HG02623 (cell line): ENCODE measurements at regions not wholly inside any gene's neighbourhood (a gene's known extent, or its start where the extent isn't known, plus 50 kb on each side); places are given as distances from the start of the nearest gene placed in this dataset.
"Not testable (repeated sequence)": the region's sequence is repeated elsewhere in the genome, so short reads cannot be mapped to it uniquely, and the experiment has no call there.

Experiments used
- ATAC-seq: cut with Tn5 transposase; IDR thresholded peaks from one replicate; pipeline ENCODE4 v1.9.1; 2021; ENCODE audit warnings: moderate library complexity; ENCODE audit not compliant: unreplicated experiment

- ATAC-seq: no peak
Observed at GRCh38 chr4:136001791-136002190, 1530.5 kb downstream of the PCDH18 start.

GRCh38 chr4:136000246-136000645, 1532.0 kb downstream of the PCDH18 start:
- no peak for ATAC-seq

DNA sequence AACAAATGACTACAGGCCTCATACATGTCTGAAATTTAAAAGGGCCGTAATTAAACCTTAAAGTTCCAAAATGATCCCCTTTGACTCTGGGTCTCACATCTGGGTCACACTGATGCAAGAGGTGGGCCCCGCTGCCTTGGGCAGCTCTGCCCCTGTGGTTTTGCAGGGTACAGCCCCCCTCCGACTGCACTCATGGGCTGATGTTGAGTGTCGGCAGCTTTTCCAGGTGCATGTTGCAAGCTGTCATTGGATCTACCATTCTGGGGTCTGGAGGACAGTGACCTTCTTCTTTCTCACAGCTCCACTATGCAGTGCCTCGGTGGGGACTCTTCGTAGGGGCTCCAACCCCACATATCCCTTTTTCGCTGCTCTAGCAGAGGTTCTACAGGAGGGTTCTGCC, 1537.9 kb downstream of the PCDH18 start:
- no peak for ATAC-seq

DNA sequence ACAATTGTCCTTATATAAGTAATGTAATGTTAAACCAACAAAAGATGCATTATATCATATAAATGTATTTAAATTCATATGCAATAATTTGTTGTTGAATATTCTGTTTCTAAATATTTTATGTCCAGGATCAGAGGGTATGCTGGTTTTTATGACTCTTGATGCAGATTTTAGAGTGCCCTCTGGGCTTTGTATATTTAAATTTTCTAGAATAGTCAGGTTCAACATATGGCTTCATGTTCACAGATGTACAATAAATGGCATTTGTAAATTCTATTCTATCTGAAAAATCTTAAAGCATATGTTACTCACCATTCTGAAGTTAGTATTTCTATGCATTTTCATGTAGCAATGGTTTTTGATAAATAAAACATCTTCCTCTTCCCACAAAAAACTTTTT, 1555.4 kb downstream of the PCDH18 start:
- ATAC-seq: no peak

DNA sequence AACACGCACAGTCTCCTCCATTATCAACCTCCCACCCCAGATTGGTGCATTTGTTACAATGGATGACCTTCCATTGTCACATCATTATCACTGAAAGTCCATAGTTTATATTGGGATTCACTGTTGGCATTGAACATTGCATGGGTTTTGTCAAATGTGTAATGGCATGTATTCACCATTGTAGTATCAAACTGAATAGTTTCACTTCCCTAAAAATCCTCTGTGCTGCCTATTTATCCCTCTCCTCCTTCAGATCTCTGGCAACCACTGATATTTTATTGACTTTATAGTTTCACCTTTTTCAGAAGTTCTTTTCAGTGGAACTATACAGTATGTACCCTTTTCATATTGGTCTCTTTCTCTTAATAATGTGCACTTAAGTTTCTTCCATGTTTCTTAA, 1565.4 kb downstream of the PCDH18 start:
- no peak for ATAC-seq

- no peak for ATAC-seq
Observed at GRCh38 chr4:135963009-135963408, 1569.3 kb downstream of the PCDH18 start.

DNA sequence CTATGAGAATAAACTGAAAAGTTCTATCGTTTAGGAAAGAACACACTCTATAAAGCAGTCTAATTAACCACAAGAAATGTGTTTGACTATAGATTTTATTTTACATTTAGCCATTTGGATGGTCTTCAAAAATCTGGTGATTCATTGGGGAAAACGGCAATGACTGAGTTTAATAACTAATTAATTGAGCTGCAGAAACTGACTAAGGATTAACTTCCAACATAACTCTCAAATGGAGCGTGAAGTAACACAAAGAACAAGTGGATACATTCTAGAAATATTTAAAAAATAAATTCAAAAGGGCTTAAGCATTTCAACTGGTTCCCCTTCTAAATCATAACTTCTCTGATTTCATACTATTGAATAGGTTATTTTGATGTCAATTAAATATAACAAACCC, 1582.4 kb downstream of the PCDH18 start:
- ATAC-seq: no peak

DNA sequence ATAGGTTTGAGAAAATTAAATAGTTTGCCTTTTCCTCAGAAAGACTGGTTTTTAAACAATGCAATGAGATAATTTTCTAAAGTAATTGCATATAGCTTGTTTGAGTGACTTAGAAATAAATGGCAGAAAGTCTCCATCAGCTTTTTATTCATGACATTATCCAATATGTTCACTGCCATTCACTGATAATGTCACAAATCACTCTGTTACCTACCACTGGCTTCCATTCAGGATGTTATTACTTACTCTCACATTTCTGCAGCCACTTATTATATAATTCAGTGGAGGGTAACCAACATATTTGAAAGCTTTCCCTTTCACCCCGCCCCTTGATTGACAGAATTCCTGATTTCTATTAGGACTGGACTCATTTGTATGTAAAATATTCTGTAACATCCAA, 1583.5 kb downstream of the PCDH18 start:
- no peak for ATAC-seq

- no peak for ATAC-seq
Observed at GRCh38 chr4:135941671-135942070, 1590.6 kb downstream of the PCDH18 start.

DNA sequence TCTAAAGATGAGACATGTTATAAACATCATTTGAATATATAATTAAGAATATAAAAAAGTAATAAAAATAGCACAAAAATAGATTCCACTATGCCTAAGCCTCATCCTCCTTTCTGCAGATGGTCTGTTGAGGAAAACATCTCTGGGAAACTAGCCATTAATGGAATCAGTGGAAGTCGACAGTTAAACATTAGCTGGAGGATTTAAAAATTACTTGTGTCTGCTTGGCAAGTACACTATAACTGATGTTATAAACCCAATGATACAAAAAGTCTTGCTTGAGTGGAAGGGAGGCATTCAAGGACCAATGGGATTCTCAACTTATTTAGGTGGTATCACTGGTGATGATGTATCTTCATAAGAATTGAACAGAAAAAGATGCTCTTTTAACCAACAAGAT, 1598.3 kb downstream of the PCDH18 start:
- no peak for ATAC-seq

DNA sequence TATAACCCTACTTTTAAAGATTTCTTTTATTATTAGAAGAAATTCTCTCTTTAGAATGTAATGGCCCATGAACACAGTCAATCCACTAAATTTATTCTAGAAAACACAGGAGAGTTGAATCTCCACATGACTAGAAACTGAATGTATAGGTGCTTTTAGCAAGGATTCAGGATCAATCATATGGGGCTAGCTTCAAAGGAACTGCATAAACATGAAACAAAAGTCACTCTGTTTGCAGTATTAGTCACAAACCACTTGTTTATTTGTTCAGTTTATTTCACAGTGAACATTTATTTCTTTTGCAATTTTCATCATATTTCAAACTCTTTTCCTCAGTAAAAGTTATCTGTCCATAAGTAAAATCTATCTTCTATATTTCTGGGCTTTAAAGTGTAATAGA, 1604.6 kb downstream of the PCDH18 start:
- no peak for ATAC-seq

GRCh38 chr4:135921081-135921480, 1611.2 kb downstream of the PCDH18 start:
- no peak for ATAC-seq

- ATAC-seq: no peak
Observed at GRCh38 chr4:135917011-135917410, 1615.3 kb downstream of the PCDH18 start.

GRCh38 chr4:135900956-135901355, 1631.3 kb downstream of the PCDH18 start:
- no peak for ATAC-seq

DNA sequence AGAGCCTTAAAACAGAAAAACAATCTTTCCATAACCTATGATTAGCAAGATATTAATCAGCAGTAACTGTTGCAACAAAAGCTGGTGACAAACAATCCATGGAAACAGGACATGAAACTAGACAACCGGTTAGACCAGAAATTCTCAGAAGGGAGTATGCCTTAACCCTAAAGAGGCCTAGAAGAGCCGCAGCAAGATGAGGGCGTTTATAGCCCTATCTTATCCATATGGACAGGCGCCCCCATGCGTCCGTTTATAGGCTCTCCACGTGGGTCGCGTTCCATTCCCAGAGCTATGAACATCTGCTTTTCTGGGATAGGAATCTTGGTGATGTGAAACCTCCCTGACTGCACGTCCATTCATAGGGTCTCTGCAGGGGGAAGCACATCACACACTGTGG, 1662.7 kb upstream of the PABPC4L start:
- not testable (repeated sequence) for ATAC-seq

DNA sequence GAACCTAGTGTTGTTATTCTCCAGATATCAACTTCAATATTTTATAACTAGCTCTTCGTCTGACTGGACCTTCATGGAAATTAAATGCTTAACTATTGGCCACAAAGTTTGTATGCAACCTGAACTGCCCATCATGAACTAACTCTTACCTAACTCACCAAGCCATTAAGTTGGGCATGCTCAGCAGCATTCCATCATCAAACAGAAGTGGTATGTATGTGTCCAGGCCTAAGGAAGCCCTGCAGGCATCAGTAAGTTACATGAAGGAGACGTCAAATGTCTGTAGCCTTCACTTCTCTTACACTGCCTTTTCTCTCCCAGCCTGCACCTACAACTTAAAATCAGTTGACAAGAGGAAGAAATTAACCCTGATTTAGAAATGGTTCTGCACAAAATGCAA, 1639.2 kb upstream of the PABPC4L start:
- ATAC-seq: no peak

DNA sequence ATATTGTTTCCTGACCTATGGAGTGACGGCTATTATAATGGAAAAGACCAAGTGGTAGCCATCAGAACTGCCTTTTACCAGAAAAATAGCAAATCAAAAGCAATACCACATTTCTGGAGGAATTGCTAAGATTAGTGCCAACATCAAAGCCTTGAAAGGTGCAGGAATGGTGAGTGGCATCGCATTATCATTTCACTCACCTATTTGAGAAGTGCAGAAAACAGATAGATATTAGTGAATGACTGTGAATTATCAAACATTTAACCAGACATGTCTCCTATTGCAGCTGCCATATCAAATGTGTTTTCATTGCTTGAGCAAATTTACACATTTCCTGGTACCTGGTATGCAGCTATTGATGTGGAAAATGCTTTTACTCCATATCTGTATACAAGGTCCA, 1638.1 kb upstream of the PABPC4L start:
- no peak for ATAC-seq

- no peak for ATAC-seq
Observed at GRCh38 chr4:135838889-135839288, 1637.3 kb upstream of the PABPC4L start.

DNA sequence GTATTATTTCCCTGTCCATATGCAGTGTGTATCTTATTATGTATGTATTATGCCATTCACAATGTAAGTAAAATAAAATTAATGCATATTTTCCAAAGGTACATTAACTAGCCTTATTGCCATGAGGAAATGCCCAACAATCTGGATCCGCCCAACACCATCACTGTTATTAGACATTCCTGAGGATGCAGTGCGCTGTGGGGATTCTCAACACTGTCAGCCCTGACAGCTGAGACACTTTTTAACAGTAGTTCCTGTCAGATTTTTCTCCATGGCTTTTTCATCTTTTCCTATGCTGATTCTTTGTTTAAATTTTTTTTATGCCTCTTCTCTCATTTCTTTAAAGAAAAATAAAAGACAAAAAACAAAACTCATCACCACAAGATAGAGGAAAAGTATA, 1632.9 kb upstream of the PABPC4L start:
- no peak for ATAC-seq

- ATAC-seq: no peak
Observed at GRCh38 chr4:135833529-135833928, 1631.9 kb upstream of the PABPC4L start.

DNA sequence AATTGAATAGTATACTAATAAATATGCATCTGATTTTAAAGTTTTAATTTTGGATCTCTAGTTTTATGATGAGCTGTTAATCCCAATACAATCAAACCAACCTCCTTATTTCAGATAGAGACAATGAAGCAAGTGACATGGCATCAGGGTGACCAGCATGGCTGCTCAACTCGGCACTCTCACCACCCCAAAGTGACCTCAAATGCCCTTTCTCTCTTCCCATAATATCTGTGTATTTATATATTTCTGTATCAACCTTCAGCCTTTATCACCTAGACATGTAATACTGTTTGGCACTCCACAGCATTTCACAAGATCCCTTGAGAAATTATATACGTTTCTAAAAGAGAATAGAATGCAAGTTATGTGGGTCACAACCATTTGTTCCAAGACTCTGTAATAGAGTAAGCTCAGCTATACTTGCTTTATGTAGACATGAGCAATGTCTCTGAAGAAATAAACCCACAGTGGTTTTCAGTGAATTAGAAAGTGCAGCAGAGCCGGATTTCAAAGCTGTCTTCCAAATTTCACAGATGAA, 1623.2 kb upstream of the PABPC4L start:
- ATAC-seq: no peak

DNA sequence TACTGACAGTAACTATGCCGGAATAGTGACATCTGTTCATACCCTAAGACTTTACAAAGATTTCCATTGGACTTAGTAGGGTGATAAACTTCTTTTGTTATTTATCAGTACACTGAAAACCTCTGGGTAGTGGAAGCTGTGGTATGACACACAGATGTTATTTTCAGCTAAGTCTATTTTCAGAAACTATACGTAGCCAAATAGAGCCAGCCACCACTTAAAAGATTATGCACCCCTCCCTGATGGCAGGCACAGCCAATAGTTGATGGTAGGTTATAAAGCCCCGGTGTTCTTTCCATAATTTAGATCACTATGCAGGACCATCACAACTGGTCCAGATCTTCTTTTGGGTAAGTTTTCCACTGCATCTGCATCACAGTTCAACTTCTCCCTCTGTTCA, 1603.2 kb upstream of the PABPC4L start:
- ATAC-seq: no peak

GRCh38 chr4:135777361-135777760, 1575.8 kb upstream of the PABPC4L start:
- no peak for ATAC-seq

- ATAC-seq: no peak
Observed at GRCh38 chr4:135775909-135776308, 1574.3 kb upstream of the PABPC4L start.
